Astrocyte of the cerebellum (primary cell): ENCODE measurements at regions not wholly inside any gene's neighbourhood (a gene's known extent, or its start where the extent isn't known, plus 50 kb on each side); places are given as distances from the start of the nearest gene placed in this dataset.
"Not testable (repeated sequence)": the region's sequence is repeated elsewhere in the genome, so short reads cannot be mapped to it uniquely, and the experiment has no call there.

Experiments used
- DNase-seq: peaks from one replicate; pipeline ENCODE4 v3.0.0-alpha.2; 2011; ENCODE audit warnings: low read depth
- H3K4me3 ChIP-seq: 2 replicates; pipeline ENCODE4 v1.5.1; 2011; ENCODE audit warnings: mild to moderate bottlenecking, low read depth, low read length, moderate library complexity
- in situ Hi-C: cut with HindIII; loops from 2 replicates; pipeline ENCODE4 v1.10.0; 2017; ENCODE audit warnings: low sequenced_read_pairs
- TF ChIP-seq, protein P1 (sequence below): IDR thresholded peaks from 2 replicates; pipeline ENCODE4 v1.5.1; 2012; ENCODE audit warnings: low read length, low read depth, moderate library complexity, mild to moderate bottlenecking; ENCODE audit errors: missing control alignments

DNA sequence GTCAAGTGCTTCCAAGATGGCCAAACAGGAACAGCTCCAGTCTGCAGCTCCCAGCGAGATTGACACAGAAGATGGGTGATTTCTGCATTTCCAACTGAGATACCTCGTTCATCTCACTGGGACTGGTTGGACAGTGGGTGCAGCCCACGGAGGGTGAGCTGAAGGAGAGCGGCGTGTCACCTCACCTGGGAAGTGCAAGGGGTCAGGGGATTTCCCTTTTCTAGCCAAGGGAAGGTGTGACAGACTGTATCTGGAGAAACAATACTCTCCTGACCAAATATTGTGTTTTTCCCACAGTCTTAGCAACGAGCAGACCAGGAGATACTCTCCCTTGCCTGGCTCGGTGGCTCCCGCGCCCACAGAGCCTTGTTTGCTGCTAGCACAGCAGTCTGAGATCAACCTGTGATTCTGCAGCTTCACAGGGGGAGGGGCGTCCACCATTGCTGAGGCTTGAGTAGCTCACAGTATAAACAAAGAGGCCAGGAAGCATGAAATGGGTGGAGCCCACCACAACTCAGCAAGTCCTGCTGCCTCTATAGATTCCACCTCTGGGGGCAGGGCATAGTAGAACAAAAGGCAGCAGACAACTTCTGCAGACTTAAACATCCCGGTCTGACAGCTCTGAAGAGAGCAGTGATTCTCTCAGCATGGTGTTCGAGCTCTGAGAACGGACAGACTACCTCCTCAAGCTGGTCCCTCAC, 293.5 kb upstream of the SUCLG2 start:
- H3K4me3 ChIP-seq: no peak overlapping the region
- TF ChIP-seq, protein P1, sequence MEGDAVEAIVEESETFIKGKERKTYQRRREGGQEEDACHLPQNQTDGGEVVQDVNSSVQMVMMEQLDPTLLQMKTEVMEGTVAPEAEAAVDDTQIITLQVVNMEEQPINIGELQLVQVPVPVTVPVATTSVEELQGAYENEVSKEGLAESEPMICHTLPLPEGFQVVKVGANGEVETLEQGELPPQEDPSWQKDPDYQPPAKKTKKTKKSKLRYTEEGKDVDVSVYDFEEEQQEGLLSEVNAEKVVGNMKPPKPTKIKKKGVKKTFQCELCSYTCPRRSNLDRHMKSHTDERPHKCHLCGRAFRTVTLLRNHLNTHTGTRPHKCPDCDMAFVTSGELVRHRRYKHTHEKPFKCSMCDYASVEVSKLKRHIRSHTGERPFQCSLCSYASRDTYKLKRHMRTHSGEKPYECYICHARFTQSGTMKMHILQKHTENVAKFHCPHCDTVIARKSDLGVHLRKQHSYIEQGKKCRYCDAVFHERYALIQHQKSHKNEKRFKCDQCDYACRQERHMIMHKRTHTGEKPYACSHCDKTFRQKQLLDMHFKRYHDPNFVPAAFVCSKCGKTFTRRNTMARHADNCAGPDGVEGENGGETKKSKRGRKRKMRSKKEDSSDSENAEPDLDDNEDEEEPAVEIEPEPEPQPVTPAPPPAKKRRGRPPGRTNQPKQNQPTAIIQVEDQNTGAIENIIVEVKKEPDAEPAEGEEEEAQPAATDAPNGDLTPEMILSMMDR: no peak
- DNase-seq: no peak
- in situ Hi-C loops: no loop called here

DNA sequence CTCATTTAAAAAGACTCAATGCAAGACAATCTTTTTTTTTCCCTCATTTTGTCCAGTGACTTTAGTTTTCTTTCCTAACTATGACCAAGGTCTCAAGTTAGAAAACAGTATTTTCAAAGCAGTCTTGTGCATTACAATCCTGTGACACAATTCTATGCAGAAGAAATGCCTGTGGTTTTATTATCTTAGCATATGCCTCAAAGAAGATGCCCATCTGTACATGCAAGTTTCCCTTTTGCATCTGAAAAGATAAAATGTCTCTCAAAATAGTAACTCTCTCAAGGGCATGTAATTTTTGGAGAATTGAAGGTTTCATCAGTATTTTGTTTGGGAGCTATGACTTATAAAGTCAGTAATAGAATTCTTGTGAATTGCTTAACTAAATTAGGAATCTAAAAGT, 292.0 kb upstream of the SUCLG2 start:
- TF ChIP-seq, protein P1: no peak
- in situ Hi-C loops: no loop called here

DNA sequence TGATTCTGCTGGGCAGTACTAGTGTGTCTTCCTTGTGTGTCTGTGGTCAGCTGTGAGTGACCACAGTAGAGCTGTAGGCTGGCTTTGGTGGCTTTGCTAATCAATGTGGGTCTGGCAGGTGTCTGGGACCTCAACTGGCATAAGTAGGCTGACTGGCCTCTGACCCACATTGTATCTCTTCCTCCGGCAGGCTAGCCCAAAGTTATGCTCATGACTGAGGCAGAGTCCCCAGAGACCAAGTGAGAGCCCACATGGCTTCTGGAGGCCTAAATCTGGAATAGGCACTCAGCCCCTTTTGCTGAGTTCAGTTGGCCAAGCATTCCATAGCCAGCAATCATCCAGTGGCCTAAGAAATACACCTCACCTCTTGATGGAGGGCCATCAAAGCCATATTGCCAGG, 289.1 kb upstream of the SUCLG2 start:
- TF ChIP-seq, protein P1: no peak
- no peak overlapping the region for H3K4me3 ChIP-seq
- no peak for DNase-seq
- in situ Hi-C loops: no loop called here

More for the DNA sequence above, 292.0 kb upstream of the SUCLG2 start:
- no peak for DNase-seq
- no peak overlapping the region for H3K4me3 ChIP-seq

DNA sequence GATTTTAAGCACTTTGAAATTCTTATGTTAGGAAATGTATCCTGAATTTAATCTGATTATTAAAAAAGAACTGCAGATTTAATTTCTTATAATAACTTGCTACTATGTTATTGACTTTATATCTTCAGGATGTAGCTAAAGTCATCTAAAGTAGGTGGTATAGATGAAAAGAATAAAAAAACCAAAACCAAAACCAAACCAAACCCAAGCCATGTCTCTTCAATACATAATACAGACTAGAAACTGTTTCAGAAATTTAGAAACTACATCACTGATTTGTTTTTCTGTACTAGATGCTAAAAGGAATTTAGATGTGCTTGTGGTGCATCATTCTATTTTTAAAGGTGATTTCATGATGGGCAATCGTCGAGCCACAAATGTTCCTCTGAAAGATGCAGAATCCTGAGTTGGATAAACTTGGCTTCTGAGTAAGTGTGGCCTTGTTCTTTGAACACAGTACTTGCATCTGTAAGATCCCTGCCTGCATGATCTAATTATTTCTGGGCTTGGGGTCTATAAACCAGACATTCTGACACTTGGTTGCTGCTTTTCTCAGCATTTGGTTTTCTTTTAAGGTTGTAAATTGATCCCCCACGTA, 287.1 kb upstream of the SUCLG2 start:
- in situ Hi-C loops: no loop called here
- DNase-seq: no peak
- TF ChIP-seq, protein P1: no peak
- H3K4me3 ChIP-seq: no peak overlapping the region

DNA sequence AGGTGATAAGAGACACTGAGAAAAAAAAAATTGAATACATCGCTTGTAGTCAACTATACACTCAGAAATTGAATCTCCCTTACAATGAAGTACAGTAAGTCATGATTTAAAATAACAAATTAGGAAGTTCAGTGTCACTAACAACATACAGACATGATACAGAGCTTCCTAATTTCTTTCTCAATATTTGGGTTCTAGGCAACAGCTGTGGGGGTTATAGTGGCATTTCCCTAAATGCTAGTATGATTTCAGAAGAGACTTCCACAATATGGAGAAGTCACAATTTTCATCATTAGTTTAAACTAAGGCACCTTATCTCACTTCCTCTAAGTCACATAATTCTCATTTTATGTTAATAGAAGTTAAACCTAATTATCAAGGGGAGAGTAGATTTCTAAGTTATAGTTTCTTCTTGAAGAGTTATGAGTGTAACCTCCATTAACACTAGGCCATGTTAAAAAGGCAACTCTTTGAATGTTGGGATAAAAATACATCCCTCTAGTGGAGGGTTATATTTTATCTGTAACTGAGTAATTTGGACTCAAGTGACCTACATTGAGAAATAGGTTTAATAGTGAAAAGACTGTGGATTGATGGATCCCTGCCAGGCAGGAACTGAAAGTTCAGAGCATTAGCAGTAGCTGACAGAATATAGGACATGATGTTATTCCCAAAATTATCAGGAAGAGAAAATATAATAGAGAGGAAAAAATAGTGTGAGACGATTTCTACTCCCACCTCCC, 286.0 kb upstream of the SUCLG2 start:
- DNase-seq: no peak
- no peak overlapping the region for H3K4me3 ChIP-seq
- TF ChIP-seq, protein P1: no peak
- in situ Hi-C loops: no loop called here

DNA sequence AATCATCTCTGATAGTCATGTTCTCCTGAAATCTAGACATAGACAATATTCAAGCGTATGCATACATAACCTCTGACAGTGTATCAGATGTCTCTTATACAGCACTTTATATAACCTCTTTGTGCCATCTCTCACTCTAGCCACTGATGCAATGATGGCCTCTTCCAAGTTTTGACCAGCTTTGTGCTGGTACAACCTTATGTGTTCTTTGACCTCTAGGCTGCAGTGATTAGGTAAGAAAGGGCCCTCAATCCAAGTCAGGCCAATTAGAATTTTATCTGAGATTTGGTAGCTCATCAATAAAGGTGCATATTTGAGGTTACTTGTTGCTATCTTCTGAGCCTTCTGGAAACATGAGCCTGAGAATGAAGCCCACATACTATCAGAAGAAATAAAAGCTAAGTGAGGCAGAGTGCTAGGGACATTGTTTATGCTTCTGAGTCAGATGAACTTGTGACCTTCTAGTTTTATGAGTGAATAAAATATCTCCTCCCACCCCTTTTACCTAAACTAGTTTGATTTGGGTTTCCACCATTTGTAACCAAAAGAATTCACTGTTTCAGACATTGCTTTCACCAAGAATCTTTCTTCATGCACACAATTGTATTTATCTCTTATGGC, 283.2 kb upstream of the SUCLG2 start:
- DNase-seq: no peak
- no peak overlapping the region for H3K4me3 ChIP-seq
- in situ Hi-C loops: no loop called here
- TF ChIP-seq, protein P1: no peak

DNA sequence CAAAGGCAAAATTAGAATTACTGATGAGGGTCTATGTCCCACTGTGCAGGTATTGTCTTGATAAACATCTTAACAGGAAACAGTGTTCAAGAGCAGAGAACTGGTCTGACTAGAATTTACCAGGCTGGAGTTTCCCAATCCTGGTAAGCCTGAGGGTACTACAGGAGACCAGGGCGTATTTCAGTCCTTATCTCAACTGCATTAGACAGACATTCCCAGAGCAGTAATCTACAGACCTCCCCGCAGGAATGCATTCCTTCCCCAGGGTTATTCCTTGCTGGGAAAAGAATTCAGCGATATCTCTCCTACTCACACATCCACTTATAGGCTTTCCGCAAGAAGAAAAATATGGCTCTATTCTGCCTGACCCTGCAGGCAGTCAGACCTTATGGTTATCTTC, 276.0 kb upstream of the SUCLG2 start:
- DNase-seq, in situ Hi-C loops, H3K4me3 ChIP-seq: not testable (repeated sequence)
